OCI-LY7 (cell line): ENCODE measurements at regions not wholly inside any gene's neighbourhood (a gene's known extent, or its start where the extent isn't known, plus 50 kb on each side); places are given as distances from the start of the nearest gene placed in this dataset.

Experiments used
- CTCF ChIP-seq: fragments of 200-600 bp; sonication (generic); conservative IDR thresholded peaks from 2 replicates; pipeline ENCODE4 v1.5.1; 2014; ENCODE audit warnings: mild to moderate bottlenecking, antibody characterized with exemption, low read length, moderate library complexity, mixed read lengths
- EZH2phosphoT487 ChIP-seq: fragments of 200-600 bp; sonication (generic); IDR thresholded peaks from 2 replicates; pipeline ENCODE4 v1.6.1; 2018; ENCODE audit warnings: low read depth, borderline replicate concordance, mild to moderate bottlenecking, mixed run types, antibody characterized with exemption, low read length, moderate library complexity, mixed read lengths

DNA sequence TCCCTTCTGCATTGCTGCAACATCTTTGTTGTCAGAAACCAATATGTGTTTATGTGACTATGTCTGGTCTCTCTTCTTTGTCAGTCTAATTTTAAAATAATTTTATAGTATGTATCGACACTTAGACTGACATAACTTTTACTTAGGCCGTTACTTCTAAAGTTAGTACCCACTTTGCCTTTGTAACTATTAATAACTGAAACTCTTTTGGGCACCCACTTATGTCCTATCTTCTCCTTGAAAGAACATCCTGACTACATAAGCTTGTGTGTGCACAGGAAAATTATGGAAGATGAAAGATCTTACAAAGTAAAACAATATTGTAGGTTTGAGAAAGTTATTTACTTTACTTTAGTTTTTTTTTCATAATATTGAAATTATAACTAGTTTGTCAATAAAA is 230.4 kb upstream of the CCDC179 start:
- no peak for TF ChIP-seq CTCF
- TF ChIP-seq EZH2phosphoT487, result no peak
